AG10803 (cell line): ENCODE measurements at regions not wholly inside any gene's neighbourhood (a gene's known extent, or its start where the extent isn't known, plus 50 kb on each side); places are given as distances from the start of the nearest gene placed in this dataset.

Experiments used
- DNase-seq: peaks from one replicate; pipeline ENCODE4 v3.0.0; 2010; ENCODE audit warnings: low read depth
- H3K4me3 ChIP-seq: 2 replicates; pipeline ENCODE4 v1.5.1; 2011; ENCODE audit warnings: mild to moderate bottlenecking, low read length, control low read depth
- CTCF ChIP-seq: conservative IDR thresholded peaks from 2 replicates; pipeline ENCODE4 v1.5.1; 2011; ENCODE audit warnings: mild to moderate bottlenecking, low read length, control low read depth, inconsistent platforms

GRCh38 chr3:170799009-170799408 is 71.0 kb downstream of the RPL22L1 start:
- no peak overlapping the region for H3K4me3 ChIP-seq
- no peak for TF ChIP-seq CTCF
- no peak for DNase-seq

- no peak for TF ChIP-seq CTCF
- H3K4me3 ChIP-seq = no peak overlapping the region
- DNase-seq = no peak
These were observed 72.3 kb downstream of the RPL22L1 start for GRCh38 chr3:170797685-170798084.

GRCh38 chr3:170792471-170792870 is 77.5 kb downstream of the RPL22L1 start:
- TF ChIP-seq CTCF = no peak
- no peak for DNase-seq
- no peak overlapping the region for H3K4me3 ChIP-seq

GRCh38 chr3:170790647-170791046 is 79.3 kb downstream of the RPL22L1 start:
- no peak for TF ChIP-seq CTCF
- no peak for DNase-seq
- H3K4me3 ChIP-seq = no peak overlapping the region

- no peak overlapping the region for H3K4me3 ChIP-seq
- TF ChIP-seq CTCF = no peak
- no peak for DNase-seq
These were observed 82.5 kb downstream of the RPL22L1 start for GRCh38 chr3:170787464-170787863.

- TF ChIP-seq CTCF = no peak
- no peak overlapping the region for H3K4me3 ChIP-seq
- no peak for DNase-seq
These were observed 84.5 kb downstream of the RPL22L1 start for GRCh38 chr3:170785454-170785853.

GRCh38 chr3:170784406-170784805 is 85.6 kb downstream of the RPL22L1 start:
- TF ChIP-seq CTCF = no peak
- no peak overlapping the region for H3K4me3 ChIP-seq
- no peak for DNase-seq
